GM18861 (cell line): ENCODE measurements at regions not wholly inside any gene's neighbourhood (a gene's known extent, or its start where the extent isn't known, plus 50 kb on each side); places are given as distances from the start of the nearest gene placed in this dataset.
"Not testable (repeated sequence)": the region's sequence is repeated elsewhere in the genome, so short reads cannot be mapped to it uniquely, and the experiment has no call there.

ENCODE experiments used
- ATAC-seq: cut with Tn5 transposase; IDR thresholded peaks from one replicate; pipeline ENCODE4 v1.9.1; 2021; ENCODE audit not compliant: unreplicated experiment

DNA sequence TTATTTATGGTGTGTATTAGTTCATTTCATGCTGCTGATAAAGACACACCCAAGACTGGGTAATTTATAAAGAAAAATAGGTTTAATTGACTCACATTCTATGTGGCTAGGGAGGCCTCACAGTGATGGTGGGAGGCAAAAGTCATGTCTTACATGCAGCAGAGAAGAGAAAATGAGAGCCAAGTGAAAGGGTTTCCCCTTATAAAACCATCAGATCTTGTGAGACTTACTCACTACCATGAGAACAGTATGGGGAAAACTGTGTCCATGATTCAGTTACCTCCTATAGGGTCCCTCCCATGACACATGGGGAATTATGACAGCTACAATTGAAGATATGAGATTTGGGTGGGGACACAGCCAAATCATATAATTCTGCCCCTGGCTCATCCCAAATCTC is 150.0 kb upstream of the AHI1 start:
- ATAC-seq: no peak

DNA sequence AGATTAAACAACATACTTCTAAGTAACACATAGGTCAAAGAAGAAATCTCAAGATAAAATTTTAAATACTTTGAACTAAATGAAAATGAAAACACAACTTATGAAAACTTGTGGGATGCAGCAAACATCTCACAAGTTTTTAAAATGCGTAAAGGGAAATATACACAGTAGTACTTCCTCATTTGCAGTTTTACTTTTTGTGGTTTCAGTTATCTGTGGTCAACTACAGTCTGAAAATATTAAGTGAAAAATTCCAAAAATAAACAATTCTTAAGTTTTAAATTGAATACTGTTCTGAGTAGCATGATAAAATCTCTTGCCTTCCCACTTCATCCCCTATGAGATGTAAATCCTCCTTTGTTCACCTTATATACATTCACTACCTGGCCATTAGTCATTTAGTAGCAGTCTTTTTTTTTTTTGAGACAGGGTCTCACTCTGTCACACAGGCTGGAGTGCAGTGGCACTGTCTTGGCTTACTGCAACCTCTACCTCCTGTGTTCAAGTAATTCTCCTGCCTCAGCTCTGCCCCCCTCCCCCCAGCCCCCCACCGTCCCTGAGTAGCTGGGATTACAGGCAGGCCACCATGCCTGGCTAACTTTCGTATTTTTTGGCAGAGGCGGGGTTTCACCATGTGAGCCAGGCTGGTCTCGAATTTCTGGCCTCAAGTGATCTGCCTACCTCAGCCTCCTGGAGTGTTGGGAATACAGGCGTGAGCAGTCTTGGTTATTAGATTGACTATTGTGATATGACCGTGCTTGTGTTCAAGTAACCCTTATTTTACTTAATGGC is 154.6 kb upstream of the AHI1 start:
- peak; percentile 98 for ATAC-seq

- ATAC-seq: no peak
These were observed 157.5 kb upstream of the AHI1 start for GRCh38 chr6:135655055-135655454.

DNA sequence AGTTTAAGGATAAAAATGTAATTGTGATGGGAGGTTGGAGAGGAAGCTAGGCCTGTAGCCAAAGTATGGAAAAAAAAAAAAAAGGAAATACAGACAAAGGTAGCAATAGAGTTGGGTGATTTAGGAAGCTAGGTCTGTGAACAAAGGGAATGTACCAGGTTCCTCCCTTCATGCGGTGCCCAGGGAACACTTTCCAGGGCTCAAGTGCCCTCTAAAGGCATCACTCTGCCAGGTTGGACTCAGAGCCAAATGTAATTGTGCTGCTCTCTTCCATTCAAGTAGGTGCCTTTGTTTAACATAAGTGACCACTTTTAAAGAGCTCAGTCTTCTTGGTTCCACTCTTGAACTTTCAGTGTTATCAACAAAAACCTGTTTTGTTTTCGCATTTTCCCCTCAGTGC is 159.7 kb upstream of the AHI1 start:
- no peak for ATAC-seq

GRCh38 chr6:135658481-135658880 is 160.9 kb upstream of the AHI1 start:
- no peak for ATAC-seq

- no peak for ATAC-seq
These were observed 161.4 kb upstream of the AHI1 start for GRCh38 chr6:135658916-135659315.

GRCh38 chr6:135664527-135664926 is 167.0 kb upstream of the AHI1 start:
- no peak for ATAC-seq

DNA sequence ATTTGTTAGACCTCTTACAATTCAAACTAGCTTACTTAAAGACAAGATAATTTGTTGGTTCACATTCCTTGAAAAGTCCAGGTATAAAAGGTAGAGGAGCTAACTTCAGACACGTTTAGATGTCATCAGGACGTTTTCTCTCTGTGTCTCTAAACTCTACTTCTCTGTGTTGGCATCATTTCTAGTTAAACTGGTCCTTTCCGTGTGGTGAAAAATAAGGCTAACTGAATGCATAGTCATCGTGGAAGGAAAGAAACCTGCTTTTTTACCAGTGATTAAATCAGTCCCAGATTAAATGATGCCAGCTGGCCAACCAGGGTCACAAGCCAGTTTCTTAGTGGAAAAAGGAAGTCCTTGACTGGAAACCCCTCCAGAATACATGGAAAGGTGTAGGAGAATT is 168.4 kb upstream of the AHI1 start:
- ATAC-seq: no peak

DNA sequence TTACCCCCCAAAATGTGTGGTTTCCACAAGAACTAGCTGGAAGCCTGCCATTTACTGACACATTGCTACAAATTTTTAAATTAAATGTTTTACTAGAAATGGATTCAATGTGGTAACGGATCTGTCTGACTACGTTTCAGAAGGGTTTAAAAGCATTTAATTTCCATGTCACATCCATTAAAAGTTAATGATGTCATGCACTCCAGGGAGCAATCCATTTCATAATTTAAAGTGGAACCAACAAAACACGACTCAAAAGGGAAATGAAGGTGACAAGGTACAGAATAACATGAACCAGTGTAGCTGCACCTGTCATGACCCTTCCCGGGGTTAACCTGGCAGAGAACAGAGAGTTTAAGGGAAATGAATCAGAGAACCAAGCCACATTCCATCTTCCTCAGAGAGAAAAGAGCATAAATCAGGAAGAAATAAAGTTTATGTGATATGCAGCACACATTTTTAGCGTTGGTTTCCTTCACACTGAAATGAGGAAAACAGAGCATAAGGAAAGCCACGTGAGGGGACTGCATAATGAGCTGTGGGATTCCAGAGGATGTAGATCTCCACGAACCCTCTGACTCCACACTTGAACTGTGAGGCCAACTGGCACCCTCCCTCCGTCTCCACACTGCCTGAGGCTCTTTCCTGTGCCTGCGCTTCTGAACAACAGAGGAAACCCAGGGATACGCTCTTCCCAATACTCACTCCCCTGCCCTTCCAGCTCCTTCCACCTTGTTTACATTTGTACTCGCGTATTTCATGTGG is 170.3 kb upstream of the AHI1 start:
- no peak for ATAC-seq

DNA sequence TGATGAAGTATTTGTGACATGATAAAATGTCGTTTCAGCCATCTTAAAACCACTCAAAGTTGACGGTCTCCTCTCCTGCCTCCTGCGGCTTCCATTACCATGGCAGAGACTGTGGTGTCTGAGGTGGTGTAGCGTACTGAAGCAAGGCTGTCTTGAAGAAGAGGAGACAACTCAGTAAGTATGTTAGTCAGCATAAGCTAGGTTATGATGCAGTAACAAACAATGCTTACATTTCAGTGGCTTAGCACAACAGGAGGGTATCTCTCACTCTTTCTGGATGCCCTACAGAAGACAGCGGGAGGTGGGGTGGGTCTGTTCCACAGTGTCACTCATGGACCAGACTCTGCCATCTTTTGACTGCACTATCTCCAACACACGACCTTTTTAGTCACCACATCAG is 174.7 kb upstream of the AHI1 start:
- no peak for ATAC-seq

GRCh38 chr6:135673501-135674309 is 176.2 kb upstream of the AHI1 start:
- no peak for ATAC-seq

DNA sequence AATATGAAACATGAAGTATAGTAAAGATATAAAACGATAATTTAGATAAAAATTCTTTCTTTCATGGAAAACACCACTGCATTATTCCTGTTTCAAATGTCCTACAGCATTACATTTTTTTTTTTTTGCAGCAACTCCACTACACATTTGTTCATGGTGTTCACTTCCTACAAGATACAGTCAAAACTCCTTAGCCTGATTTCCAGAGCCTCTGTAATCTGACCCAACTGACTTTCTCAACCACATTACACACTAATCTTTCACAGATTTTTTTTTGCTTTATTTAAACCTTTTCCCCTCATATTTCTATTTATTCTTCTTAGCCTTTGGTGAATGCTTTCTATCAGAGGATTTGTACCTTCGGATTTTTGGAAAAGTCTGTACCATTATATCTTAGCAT is 176.5 kb upstream of the PDE7B start:
- no peak for ATAC-seq

- peak; percentile 62 for ATAC-seq
These were observed 175.6 kb upstream of the PDE7B start for GRCh38 chr6:135675862-135676261.

DNA sequence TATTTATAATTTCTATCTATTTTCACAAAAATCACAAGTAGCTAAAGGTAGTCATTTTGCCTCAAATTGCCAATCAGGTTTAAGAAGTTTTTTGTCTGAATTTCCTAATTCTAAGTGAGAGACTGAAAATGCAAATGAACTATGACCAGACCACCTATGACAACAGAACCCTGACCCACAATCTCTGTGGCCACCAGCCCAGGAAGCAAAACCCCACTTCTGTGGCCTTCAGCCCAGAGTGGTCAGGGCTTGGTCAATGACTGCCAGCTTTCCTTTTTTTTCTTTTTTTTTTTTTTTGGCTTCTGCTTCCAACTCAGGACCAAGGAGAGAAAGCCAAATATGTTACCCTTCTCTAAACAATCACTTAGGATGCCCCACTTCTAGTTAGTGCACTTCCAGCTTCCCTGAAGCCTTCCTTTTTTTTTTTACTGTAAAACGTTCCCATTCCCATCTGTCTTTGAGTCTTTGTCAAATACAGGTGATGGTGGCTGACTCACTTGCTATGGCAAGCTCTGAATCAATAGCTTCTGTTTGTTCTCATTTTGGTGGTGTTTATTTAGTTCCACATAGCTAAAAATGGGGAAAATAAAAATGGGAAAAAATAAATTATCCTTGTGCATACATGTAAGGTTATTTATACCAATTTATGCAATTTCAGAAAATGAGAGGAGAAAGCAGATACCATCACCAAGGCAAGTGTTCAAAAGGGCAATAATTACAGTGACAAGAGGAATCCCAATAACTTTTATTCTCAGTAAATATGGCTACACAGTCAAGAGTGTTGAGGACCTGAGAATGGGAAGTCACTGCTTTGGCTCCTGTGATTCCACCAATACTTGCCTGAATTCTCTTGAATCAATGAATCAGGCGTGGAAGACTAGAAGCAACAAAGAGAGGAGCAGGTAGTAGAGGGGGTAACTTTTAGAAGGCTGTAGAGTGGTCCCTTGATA is 170.3 kb upstream of the PDE7B start:
- no peak for ATAC-seq

GRCh38 chr6:135686784-135687301 is 164.7 kb upstream of the PDE7B start:
- ATAC-seq: no peak

GRCh38 chr6:135688476-135688875 is 163.0 kb upstream of the PDE7B start:
- ATAC-seq: not testable (repeated sequence)

- no peak for ATAC-seq
These were observed 159.1 kb upstream of the PDE7B start for GRCh38 chr6:135692426-135692825.

DNA sequence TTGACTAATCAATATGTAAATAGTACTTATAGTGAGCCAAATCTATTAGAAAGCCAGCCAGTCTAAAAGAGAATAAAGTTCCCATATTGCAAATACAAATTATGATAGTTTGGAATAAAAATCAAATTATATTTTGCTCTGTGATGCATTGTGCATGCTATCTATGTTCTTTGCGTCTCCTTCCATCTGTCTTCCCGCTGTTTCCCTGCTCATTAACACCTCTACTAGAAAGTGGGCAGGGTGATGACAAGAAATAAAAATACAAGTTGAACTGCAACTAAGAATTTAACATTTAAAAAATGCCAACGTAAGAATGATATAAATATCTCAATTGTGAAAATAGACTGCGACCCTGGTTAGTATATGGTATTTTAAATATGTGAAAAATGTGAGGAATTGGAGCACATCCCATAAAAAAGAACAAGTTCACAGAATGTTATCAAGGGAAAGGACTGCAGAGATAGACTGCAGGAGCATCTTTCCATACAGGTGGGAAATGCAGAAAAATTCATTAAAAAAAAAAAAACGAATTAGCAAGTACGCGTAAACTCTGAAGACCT is 157.6 kb upstream of the PDE7B start:
- ATAC-seq: no peak

GRCh38 chr6:135699705-135700104 is 151.8 kb upstream of the PDE7B start:
- no peak for ATAC-seq

- no peak for ATAC-seq
These were observed 150.1 kb upstream of the PDE7B start for GRCh38 chr6:135701426-135701825.
